ENCODE measurements at regions not wholly inside any gene's neighbourhood (a gene's known extent, or its start where the extent isn't known, plus 50 kb on each side); places are given as distances from the start of the nearest gene placed in this dataset.

DNA sequence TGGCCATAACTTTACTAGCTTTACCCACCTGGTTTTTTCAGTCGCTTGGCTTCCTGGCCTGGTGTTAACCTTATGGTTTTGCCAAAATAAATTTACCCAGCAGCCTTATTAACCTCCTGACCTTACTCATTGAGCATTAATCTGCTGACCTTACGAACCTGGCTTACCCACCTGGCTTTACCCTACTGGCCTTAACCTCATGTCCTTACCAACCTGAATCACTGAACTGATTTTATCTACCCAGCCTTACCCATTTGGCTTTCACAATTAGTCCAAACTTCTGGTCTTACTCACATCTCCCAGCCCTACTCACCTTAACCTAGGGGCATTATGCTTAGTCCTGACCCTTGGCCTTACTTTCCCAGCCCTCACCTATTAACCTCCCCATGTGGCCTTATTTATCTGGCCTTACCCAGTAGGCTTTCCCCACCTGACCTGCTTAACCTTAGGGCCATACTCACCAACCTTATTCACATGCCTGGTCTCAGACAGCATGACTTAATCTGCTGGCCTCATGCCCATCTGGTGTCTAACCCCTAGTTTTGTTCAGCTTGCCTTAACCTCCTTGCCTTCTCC, 93.4 kb downstream of the IL12A start:
- no peak for TF ChIP-seq CTCF (optimal IDR thresholded peaks at IDR 0.05 in 1 of 3, IDR thresholded peaks at IDR 0.05 in 1 of 3, conservative IDR thresholded peaks at IDR 0.05 in 1 of 3; ENCODE audit: extremely low read depth in 1 of 3, insufficient read depth in 2 of 3, low read length in 3 of 3)
- TF ChIP-seq EZH2 (IDR thresholded peaks at IDR 0.05; ENCODE audit: low read length) = no peak
